WERI-Rb-1 (cell line): ENCODE measurements at regions not wholly inside any gene's neighbourhood (a gene's known extent, or its start where the extent isn't known, plus 50 kb on each side); places are given as distances from the start of the nearest gene placed in this dataset.
"Not testable (repeated sequence)": the region's sequence is repeated elsewhere in the genome, so short reads cannot be mapped to it uniquely, and the experiment has no call there.

Experiments used
- DNase-seq: peaks from one replicate; pipeline ENCODE4 v3.0.0-alpha.2; 2020
- H3K27ac ChIP-seq: fragments of 250-450 bp; sonication (Bioruptor Pico); 2 replicates; pipeline ENCODE4 v1.5.1; 2020; ENCODE audit warnings: mild to moderate bottlenecking, moderate library complexity
- H3K27me3 ChIP-seq: fragments of 250-450 bp; sonication (Bioruptor Pico); 2 replicates; pipeline ENCODE4 v1.5.1; 2021; ENCODE audit warnings: mild to moderate bottlenecking, low read depth, moderate library complexity; ENCODE audit not compliant: insufficient read depth, severe bottlenecking
- H3K36me3 ChIP-seq: fragments of 250-450 bp; sonication (Bioruptor Pico); 2 replicates; pipeline ENCODE4 v1.5.1; 2020; ENCODE audit warnings: mild to moderate bottlenecking, moderate library complexity
- H3K4me3 ChIP-seq: 2 replicates; pipeline ENCODE4 v1.5.1; 2011; ENCODE audit warnings: low read depth, mild to moderate bottlenecking, control low read depth, low read length
- H3K9me3 ChIP-seq: fragments of 250-450 bp; sonication (Bioruptor Pico); 2 replicates; pipeline ENCODE4 v1.5.1; 2021; ENCODE audit warnings: mild to moderate bottlenecking, moderate library complexity; ENCODE audit not compliant: severe bottlenecking
- TF ChIP-seq, protein P1 (sequence below): IDR thresholded peaks from 2 replicates; pipeline ENCODE4 v1.5.1; 2011; ENCODE audit warnings: low read depth, mild to moderate bottlenecking, control low read depth, inconsistent platforms, low read length

DNA sequence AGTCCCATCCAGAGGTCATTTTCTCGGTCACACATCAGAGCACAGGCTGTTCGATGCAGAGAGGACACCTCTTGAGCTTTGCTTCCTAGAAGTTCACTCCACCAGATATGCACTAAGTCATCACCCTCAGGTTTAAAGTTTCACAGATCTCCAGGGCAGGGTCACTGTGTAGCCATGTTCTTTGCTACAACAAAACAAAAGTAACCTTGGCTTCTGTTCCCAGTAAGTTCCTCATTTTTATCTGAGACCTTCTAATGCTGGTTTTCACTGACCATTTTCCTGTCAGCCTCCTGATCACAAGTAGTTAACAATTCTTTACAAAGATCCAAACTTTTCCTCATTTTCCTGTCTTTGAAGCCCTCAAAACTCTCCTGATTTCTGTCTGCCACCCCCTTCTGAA, 97.5 kb upstream of the CTSV start:
- H3K27ac ChIP-seq: no peak overlapping the region
- H3K4me3 ChIP-seq: no peak overlapping the region
- TF ChIP-seq, protein P1, sequence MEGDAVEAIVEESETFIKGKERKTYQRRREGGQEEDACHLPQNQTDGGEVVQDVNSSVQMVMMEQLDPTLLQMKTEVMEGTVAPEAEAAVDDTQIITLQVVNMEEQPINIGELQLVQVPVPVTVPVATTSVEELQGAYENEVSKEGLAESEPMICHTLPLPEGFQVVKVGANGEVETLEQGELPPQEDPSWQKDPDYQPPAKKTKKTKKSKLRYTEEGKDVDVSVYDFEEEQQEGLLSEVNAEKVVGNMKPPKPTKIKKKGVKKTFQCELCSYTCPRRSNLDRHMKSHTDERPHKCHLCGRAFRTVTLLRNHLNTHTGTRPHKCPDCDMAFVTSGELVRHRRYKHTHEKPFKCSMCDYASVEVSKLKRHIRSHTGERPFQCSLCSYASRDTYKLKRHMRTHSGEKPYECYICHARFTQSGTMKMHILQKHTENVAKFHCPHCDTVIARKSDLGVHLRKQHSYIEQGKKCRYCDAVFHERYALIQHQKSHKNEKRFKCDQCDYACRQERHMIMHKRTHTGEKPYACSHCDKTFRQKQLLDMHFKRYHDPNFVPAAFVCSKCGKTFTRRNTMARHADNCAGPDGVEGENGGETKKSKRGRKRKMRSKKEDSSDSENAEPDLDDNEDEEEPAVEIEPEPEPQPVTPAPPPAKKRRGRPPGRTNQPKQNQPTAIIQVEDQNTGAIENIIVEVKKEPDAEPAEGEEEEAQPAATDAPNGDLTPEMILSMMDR: no peak
- DNase-seq: no peak
- H3K27me3 ChIP-seq: no peaks in the 10 kb centered on the region
- peaks cover 2% of the 10 kb centered on the region for H3K9me3 ChIP-seq
- H3K36me3 ChIP-seq: no peaks in the 10 kb centered on the region

DNA sequence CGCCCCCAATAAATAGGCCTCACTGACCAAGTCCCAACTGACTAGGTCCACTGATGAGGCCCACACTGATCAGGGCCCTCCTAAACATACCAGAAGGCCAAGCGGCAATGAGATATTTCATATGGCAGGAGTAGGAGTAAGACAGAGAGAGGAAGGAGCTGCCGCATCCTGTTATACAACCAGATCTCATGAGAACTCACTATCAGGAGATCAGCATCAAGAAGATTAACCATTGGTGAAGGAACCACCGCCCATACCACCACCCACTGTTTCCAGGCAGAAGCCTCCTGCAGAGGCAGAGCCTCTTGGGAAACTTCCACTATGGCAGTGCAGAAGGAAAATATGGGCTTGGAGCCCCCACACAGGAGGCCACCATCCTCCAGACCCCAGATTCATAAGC, 95.0 kb upstream of the CTSV start:
- not testable (repeated sequence) for H3K27me3 ChIP-seq, H3K27ac ChIP-seq, DNase-seq, H3K36me3 ChIP-seq, H3K4me3 ChIP-seq
- peaks cover 16% of the 10 kb centered on the region for H3K9me3 ChIP-seq

DNA sequence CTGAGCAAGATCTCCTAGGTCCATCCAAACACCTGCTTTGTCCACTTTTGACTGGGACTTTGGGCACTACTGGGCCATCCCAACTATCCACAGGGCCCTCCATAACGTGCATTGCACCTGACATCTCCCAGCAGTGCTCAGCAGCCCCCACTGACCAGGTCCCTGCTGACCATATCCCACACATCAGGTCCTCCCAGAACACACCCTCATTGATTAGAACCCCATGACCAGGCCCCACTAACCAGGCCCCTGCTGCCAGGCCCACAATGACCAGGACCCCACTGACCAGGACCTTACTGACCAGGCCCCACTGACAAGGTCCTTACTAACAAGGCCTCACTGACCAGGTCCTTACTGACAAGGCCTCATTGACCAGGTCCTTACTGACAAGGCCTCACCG, 93.9 kb upstream of the CTSV start:
- TF ChIP-seq, protein P1: no peak
- Histone ChIP-seq H3K36me3 (no peaks in the 10 kb centered on the region), H3K4me3 (no peak overlapping the region), H3K27ac (no peak overlapping the region), H3K27me3 (no peaks in the 10 kb centered on the region), H3K9me3 (peaks cover 16% of the 10 kb centered on the region)
- no peak for DNase-seq

DNA sequence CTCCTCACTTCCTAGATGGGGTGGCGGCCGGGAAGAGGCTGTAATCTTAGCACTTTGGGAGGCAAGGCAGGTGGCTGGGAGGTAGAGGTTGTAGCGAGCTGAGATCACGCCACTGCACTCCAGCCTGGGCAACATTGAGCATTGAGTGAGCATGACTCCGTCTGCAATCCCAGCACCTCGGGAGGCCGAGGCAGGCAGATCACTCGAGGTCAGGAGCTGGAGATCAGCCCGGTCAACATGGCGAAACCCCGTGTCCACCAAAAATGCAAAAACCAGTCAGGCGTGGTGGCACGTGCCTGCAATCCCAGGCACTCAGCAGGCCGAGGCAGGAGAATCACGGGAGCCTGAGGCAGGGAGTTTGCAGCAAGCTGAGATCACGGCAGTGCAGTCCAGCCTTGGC, 91.9 kb upstream of the CTSV start:
- H3K27ac ChIP-seq, H3K27me3 ChIP-seq, DNase-seq, H3K36me3 ChIP-seq, H3K4me3 ChIP-seq: not testable (repeated sequence)
- H3K9me3 ChIP-seq: peaks cover 18% of the 10 kb centered on the region

DNA sequence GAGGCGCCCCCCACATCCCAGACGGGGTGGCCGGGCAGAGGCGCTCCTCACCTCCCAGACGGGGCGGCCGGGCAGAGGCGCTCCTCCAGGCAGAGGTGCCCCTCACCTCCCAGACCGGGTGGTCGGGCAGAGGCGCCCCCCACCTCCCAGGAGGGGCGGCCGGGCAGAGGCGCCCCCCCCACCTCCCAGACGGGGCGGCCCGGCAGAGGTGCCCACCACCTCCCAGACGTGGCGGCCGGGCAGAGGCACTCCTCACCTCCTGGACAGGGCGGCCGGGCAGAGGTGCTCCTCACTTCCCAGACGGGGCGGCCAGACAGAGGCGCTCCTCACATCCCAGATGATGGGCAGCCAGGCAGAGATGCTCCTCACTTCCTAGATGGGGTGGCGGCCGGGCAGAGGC, 91.4 kb upstream of the CTSV start:
- not testable (repeated sequence) for DNase-seq, H3K27ac ChIP-seq, H3K36me3 ChIP-seq, H3K4me3 ChIP-seq, H3K27me3 ChIP-seq
- peaks cover 18% of the 10 kb centered on the region for H3K9me3 ChIP-seq

DNA sequence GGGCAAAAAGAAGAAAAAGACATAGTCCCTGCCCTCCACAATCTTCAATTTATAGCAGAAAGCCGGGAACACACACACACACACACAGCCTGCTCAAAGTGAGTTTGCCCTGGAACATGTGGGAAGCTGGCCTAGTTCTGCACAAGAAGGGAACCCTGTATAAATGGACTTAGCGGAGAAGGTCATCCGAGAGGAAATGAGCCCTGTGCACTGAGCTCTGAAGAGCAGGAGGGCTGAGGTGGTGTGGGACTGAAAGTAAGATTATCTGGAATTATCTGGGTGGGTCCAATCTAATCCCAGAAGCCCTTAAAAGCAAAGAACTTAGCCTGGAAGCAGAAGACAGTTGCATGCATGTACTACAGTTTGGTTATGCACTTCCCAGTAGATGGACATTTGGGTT, 90.0 kb upstream of the CTSV start:
- 0 out of 2 replicates have a peak overlapping the region, but pooled peaks have one; percentile 6 for H3K27ac ChIP-seq
- no peaks in the 10 kb centered on the region for H3K36me3 ChIP-seq
- TF ChIP-seq, protein P1: no peak
- peak; percentile 59 for DNase-seq
- H3K9me3 ChIP-seq: peaks cover 18% of the 10 kb centered on the region
- no peak overlapping the region for H3K4me3 ChIP-seq
- H3K27me3 ChIP-seq: no peaks in the 10 kb centered on the region

DNA sequence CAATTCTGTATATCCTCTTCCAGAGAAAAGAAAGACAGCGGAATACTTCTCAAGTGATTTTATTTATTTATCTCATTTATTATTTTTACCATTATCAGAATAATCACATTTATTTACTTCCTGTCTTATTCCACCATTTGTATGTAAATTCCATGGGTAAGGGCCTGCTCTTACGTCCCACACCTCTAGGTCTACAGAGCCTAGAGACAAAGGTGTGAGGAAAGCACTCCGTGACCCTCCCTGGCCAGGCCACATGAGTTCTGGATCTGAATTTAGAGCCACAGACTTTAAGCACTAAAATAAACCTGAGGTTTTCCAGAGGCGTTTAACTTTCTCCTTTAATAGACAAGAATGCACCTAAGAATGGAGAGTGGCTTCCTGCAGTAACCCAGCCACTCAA, 85.3 kb upstream of the CTSV start:
- Histone ChIP-seq H3K36me3 (no peaks in the 10 kb centered on the region), H3K27ac (no peak overlapping the region), H3K9me3 (peaks cover 2% of the 10 kb centered on the region), H3K27me3 (no peaks in the 10 kb centered on the region), H3K4me3 (no peak overlapping the region)
- TF ChIP-seq, protein P1: no peak
- DNase-seq: no peak

DNA sequence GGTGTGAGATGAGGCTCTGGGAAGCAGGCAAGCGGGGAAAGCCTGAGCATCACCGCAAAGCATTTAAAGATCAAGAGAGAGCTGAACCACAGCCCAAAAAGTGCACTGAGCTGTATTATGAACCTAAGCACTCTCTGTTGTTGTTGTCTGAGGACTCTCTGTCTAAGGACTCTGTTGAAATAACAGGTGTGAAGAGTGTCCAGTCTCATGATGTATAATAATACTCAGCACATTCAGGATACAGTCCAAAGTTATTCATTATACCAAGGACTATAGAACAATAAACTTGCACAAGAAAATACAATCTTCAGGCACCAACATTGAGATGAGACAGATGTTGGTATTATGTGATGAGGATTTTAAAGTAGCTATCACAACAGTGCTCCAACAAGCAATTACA, 71.8 kb upstream of the CTSV start:
- TF ChIP-seq, protein P1: no peak
- Histone ChIP-seq H3K27me3 (no peaks in the 10 kb centered on the region), H3K36me3 (no peaks in the 10 kb centered on the region), H3K9me3 (no peaks in the 10 kb centered on the region), H3K4me3 (no peak overlapping the region), H3K27ac (no peak overlapping the region)
- no peak for DNase-seq
